ENCODE measurements at regions not wholly inside any gene's neighbourhood (a gene's known extent, or its start where the extent isn't known, plus 50 kb on each side); places are given as distances from the start of the nearest gene placed in this dataset.

DNA sequence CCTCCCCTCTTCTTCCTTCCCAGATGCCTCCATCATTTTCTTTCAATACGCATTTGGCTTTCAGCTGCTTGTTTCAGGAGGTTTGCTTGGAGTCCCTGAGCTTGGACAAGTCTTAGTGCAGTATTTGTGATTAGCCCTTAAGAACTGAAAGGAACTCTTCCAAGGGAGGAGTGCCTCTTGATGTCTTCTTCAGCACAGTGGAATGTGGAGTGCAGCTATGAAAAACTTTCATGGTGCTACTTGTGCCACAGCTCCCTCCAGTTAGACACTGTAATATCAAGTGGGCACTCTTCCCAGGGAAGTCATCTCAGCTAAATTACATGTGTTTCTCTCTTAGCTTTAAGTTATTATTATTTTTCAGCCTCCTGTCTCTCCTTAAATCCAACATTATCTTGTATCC is 173.1 kb downstream of the NECTIN3 start:
- no peak for DNase-seq

DNA sequence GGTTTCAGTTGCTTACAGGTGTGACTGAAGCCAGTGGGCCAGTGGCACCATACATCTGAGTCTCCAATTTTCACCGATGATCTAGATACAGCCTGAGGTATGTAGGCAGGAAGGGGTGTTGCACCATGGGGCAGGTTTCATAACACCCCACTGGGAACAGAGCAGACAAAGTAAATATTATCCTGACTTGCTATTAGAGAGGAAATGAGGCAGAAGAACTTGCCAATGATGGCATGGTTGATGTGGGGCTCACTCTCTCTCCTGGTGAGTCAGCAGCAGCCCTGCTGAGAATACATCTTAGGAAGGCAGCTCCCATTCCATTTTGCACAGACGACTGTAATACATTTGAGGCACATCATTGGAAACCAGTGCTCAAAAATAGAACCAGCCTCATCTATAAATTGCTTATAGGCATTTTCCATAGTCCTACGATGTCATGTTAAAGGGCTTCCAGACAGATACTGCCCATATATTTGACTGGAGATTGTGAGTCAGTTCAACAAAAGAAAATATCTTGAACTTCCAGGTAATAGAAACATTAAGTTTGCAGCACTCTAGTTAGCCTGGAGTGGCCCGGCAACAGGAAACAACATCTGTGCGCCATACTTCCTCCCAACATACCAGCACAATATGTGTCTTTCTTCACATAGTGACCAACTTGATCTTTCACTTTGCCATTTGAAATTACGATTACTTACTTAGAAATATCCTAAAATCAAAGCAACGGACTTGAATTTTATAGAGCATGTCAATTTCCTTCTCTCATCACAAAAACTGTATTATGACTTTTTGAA is 175.5 kb downstream of the NECTIN3 start:
- no peak for DNase-seq

DNA sequence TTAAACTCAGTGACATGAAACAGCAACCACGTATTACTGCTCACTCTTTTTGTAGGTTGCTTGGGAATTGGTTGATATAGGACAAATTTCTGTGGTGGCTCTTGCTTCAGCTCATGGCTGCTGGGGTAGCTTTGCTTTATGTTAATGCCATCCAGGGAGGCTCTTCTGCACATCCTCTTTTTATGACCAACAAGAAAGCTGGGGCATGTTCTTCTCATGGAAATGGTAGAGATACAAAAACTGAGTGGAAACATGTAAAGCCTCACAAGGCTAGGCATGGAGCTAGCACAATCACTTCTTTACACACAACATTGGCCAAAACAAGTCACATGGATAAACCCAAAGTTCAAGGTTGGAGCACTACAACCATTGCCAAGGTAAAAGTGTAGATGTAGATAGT is 176.8 kb downstream of the NECTIN3 start:
- DNase-seq, result no peak

DNA sequence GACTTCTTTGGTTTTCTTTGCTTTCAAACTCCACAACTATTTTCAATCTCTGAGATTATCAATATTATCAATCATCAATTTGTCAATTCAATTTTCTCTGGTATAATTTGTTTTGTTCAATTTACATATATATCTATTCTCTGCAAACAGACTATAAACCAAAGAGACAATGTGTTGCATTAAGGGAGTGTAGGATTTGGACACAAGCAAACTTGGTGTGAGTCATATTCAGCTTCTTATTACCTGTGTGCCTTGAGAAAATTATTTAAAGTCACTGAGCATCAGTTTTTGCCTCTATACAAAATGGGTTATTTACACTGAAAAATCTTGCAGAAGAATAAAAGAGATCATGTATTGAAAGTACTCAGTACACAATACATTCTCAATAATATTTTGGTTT is 177.8 kb downstream of the NECTIN3 start:
- no peak for DNase-seq

DNA sequence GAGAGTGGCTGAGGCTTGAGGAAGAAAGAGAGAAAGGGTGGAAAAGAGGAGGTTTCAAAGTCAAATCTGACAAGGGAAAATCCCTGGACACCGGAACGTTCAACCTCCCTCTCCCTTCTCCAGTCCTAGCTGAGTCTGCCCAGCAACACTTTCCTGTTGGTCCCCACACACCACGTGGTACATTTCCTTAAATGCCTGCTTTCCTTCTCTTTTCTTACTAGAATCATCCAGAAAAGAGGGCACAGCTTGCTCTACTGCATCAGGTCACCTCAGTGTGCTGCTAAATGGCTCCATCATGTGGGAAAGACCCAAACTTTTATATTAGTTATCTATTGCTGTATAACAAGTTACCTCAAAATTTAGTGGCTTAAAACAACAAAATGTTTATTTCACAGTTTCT is 181.2 kb downstream of the NECTIN3 start:
- DNase-seq, result peak in 15 of 51 donors; percentile 1 to 31 (median 7)

DNA sequence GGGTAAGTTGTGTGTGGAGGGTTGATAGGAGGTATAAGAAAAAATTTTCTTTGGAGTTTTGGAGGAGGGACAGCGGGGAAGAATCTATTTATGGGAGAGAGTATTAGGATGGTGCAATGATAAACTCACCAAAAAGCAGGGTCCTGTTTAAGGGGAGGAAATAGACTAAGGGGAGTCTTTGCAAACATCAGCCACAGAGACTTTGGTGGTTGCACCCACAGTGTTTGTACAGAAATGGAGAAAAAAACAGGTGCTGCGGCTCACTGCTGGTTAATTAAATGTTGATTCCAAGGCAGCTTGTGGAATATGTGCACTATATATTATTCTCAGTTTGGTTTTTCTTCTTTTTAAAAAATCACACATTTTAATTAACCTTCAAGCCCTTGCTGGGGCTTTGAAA is 182.1 kb downstream of the NECTIN3 start:
- DNase-seq, result no peak

DNA sequence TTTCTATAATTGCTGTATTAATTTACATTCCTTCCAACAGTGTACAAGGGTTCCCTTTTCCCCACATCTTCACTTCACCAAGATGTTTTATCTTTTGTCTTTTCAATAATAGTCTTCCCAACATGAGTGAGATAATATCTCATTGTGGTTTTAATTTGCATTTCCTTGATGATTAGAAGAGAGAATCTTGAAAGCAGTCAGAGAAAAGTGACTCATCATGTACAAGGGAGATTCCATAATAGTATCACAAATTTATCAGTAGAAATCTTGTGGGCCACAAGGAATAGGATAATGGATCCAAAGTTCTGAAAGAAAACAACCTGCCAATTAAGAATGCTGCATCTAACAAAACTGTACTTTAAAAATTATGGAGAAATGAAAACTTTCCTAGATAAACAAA is 189.3 kb downstream of the NECTIN3 start:
- no peak for DNase-seq

DNA sequence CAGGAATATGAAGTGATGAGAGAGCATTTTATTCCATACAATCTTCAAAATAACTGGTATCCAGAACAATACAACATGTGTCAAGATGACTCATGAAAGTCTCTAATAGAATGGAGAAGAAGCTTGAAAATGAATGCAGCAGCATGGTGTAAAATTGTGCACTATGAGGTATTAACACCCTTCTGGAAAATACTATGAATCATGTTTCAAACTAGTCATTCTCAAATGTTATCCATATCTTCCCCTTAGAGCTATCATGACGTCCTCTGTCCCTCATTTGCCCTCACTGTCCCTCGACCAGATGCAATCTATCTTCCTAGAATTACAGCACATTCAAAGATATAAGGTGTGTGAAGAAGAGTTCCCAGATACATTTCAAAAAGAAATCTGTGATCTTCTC is 198.2 kb downstream of the NECTIN3 start:
- no peak for DNase-seq

DNA sequence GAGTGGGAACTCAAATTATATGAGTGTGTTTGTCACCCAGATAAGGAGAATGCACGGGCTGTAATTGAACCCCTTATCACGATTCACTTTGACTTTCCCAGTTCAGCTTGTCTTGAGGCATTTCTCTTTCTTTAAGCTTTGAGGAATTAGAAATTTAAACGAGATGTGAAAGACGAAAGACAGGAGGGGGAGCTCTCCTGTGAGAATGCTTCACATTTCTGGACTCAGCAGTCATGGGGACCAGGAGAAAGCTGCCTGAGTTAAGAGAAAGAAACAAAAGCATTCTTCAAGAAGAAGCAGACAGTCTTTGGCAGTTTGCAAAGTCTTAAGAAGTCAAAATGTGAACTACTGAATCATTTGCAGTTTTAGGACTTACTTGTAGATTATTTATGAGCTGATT is 205.6 kb downstream of the NECTIN3 start:
- peak in 1 of 51 donors; percentile 4 for DNase-seq

DNA sequence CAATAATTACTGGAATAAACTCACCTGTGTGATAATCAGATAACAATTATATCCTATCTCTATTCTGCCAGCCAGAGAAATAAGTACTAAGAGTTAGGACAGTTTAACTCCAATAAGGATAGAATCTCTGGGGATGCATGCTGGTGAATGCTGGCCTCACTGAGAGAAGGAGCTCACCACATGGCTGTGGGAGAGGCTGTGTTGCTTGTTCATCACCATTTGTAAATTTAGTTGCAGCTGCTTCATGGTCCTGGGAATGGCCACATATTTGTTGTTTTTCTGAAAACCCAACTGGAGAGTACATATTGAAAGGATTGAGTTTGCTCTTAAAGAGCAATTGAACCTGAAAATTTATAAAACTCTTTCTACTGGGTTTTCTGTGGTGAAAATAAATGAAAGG is 207.3 kb downstream of the NECTIN3 start:
- no peak for DNase-seq

DNA sequence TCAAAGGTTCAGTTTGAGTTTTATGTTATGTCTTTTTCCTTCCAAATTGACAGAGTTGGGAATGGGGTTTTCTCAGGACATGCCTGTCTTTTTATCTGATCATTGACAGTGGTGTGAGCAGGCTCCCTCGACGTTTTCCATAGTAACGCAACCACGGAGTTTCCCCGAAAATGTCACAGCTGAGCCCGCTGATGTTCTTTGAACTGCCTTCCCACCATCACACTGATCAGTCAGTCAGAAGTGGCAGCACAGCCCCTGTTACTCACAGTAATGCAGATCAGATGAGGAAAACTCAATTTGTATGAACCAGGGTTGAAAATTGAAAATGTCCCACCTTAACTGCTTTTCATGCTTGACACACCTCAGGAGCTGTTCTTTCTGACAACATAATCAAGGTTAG is 210.4 kb downstream of the NECTIN3 start:
- no peak for DNase-seq

DNA sequence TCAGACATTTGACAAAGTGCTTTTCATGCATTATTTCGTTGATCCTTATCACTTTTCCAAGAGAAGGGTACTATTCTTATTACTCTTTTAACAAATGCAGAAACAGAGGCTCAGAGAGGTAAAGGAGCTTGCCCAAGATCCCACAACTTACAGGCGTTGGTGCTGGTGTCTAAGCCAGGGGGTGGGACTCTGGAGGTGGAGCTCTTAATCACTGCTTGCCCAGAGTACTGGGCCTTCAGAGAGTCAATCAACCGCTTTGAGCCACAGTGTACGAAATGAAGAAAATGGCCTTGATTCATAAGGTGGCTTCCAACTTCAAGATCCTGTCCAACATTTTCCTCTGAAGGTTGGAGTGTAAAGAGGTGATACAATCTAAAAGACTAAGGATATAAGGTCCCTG is 211.5 kb downstream of the NECTIN3 start:
- no peak for DNase-seq

DNA sequence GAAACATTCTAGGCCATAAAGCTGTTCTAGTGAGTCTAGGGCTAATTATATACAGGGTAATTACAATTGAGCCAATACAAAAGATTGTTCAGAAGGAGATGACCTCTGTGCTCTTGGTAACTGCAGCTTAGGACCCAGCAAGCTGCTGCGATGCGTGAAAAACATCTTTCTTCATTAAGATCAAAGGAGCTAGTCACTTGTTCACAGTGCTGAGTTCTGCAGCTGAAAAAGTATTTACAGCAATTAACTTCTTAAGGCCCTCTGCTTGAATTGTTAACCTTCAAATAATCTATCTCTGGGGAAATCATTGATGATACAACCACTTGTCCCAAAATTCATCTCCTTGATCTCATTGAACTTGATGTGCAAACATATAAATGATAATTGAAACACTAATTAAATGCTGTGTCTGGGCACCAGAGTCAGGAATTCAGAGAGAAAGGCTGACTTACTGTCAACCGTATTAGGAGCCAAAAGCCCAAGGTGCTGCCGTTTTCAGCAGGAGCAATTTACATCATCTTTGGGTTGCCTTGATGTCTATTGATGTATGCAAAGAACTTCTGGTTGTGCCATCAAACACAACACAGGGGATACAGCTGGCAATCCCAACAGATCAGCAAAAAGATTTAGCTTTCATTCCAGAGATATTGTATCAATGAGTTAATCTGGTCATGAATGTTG is 213.0 kb downstream of the NECTIN3 start:
- no peak for DNase-seq

DNA sequence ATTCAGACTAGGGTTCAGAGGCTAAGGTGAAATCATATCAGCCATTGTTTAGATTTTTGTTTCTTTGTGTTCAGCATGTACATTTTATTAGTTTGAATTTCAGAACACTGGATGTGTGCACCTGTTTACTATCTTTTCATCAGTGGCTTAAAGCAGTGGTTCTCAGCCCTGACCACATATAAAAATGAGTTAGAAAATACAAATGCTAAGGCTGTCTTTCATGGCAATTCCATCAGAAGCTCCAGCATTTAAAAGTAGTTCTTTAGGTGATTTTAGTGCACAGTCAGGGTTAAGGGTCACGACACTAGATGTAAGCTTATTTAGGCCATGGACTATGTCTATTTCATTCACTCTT is 213.5 kb downstream of the NECTIN3 start:
- no peak for DNase-seq

DNA sequence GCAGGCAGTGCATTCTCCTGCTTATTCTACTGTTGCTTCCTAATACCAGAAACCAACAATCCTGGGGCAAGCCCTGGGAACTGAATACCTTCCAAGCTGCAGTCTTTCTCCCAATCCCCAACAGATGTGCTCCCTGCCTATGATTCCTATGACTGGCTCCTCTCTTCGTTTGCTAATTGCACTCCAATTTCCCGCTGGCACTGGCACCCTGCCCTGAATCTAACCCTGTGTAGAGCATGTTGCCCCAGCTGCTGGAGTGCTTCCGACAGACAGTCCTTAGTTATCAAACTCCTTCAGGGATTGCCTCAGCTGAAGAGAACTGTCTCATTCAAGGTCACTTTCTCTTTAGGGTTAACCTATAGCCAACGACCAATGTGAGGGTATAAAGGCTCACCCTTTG is 214.1 kb downstream of the NECTIN3 start:
- peak in 1 of 51 donors; percentile 3 for DNase-seq

DNA sequence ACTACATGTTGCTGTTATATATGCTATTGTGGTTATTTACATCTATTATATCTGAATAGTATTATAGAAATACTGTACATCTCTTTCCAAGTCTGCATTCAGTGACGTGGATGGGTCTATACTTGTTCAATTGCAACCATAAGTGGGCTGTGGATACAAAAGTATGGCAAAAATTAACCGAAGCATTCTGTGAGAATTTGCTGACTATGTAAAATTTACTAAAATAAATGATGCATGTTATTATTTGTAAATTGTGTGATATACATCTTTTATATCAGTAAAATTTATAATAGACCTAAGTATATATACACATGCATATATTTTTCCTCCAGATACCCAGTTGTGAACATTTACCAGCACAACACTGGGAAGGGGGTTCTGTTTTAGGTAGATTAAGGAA is 215.1 kb downstream of the NECTIN3 start:
- no peak for DNase-seq

DNA sequence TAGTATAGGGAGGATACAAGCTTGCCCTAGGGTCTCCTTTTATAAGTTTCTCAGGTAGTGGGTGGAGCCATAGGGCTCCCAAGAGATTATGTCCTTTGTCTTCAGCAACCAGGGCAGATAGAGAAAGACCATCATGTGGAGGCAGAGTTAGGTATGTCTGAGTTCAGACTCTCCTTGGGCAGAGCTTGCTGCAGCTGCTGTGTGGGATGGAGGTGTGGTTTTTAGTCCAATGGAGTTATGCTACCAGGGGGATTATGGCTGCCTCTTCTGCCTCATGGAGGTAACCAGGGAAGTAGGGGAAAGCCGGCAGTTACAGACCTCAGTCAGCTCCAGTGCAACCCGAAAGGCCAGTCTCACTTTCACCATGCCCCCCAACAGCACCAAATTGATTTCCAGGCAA is 220.5 kb downstream of the NECTIN3 start:
- DNase-seq, result no peak

DNA sequence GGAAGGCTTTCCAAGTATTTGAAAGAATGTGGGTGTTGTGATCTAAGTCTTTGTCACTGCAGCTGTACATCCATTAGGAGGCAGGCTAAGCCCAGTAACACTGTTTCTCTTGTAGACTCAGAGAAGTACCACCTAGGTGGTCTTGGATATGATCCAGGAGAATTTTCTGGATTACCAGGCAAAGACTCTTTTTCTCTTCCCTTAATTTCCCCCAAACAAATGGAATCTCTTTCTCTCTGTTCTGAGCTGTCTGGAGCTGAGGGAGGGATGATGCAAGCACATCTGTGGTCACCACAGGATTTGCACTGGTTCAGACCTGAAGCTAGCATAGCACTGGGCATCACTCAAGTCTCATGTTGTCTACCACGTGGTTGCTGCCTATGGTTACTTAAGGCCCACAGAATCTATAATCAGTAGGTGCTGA is 227.6 kb downstream of the NECTIN3 start:
- DNase-seq, result no peak

DNA sequence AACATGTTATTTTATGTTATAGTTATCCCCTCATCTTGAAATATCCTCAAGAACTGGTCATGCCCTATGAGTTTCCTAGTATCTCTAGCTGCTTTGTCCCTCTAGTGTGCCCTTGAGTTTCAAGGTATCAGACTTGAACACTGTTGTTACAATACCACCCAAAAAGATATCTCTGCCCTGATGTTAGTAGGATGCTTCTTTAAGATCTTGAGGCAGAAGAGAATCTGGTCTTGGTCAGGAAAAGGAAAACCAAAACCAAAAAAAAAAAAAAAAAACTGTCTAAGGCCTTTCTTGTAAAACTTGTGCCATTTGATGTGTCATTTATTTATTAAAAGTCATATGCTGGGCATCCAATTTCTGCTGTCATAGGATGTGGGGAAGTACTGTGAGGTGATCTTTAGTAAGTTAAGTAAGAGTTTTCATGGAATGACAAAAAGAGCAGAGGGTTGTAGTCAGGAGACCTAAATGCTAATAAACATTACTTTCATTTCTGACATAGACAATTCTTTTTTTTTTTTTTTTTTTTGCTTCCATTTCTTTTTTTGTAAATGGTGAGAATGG is 229.7 kb downstream of the NECTIN3 start:
- DNase-seq, result no peak

DNA sequence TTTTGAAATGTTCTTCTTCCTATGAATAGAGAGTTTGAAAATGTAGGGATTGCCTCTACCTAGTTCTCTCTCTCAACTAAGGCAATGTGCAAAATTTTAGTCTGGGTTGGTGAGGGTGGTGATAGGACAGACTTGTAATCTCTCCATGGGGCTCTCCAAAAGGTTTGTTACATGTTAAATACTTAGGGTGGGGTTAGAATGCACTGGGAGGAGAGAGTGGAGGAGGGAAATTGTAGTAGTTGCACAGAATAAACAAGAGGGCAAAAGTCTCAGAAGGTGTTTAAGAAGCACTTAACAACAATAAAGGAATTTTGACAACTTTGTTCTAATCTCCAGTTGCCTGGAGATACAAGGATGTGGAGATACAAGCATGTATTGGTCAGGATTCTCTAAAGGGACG is 230.4 kb downstream of the NECTIN3 start:
- no peak for DNase-seq

DNA sequence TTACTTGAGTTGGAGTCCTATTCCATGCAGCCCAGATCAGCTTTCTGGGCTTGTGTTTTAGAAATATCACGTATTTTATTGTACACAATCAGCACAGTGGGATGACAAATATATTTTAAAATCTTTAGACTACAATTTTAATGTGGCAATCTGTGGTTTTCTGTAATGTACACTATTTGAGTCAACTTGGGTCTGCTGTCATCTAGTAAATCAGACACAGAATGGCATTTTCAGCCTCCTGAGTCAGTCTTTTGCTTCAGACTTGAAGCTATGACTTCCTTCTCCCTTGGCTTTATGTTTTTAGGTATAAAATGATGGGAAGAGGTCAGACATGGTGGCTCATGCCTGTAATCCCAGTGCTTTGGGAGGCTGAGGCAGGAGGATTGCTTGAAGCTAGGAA is 232.1 kb downstream of the NECTIN3 start:
- no peak for DNase-seq

DNA sequence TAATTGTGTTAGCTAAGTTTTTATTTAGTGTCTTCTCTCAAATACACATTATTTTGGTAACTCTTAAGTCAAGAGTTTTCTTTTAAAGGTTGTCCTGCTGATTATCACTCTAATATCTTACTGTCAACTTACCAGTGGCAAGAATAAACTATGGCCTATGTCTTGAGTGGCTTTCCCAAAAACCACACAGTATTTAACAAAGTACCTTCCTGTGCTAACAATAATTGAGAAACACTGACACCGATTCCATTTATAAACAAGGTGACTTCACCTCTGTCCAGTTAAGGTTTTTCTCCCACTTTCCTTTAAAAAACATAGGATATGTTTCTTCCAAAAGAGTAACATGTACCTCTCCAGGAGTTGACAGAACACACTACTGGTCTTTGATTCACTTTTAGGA is 234.3 kb upstream of the CD96 start:
- no peak for DNase-seq

DNA sequence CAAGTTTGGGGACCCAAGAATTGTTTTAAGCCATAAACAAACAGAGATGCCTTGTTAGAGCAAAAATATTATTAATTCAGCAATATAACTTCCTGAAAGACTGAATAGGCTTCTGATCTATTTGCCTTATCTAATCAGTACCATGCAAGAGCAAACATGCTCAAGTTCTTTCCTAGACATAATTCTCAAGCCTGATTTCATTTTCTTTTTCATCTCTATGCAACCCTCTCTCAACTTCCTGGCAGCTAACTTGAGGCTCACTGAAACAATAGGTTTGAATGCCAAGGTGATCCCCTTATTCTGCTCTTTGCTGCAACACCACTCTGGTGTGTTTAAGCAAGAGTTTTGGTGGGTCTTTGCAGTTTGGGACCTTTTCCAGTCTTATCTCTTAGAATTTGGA is 230.9 kb upstream of the CD96 start:
- no peak for DNase-seq
